Ovary (tissue), 3 donors: ENCODE measurements at regions not wholly inside any gene's neighbourhood (a gene's known extent, or its start where the extent isn't known, plus 50 kb on each side); places are given as distances from the start of the nearest gene placed in this dataset.

ENCODE experiments used
- EP300 ChIP-seq: sonication (generic); formaldehyde crosslinking; IDR thresholded peaks from one replicate; pipeline ENCODE4 v1.6.1; 2017; ENCODE audit warnings: antibody characterized with exemption
- POLR2A ChIP-seq: fragments of 450-650 bp; IDR thresholded peaks from one replicate; pipeline ENCODE4 v1.6.1; 2017; ENCODE audit warnings: antibody characterized with exemption, mild to moderate bottlenecking, moderate library complexity
- TF ChIP-seq, protein P1 (sequence below), 3 donors: fragments of 450-650 bp in 2 of 3; fragments of 200-600 bp in 1 of 3; IDR thresholded peaks; one replicate each; pipeline versions ENCODE4 v1.5.1 to v1.8.0; 2016 to 2022; ENCODE audit warnings: antibody characterized with exemption in 3 of 3, mild to moderate bottlenecking in 1 of 3
- donor health status: DM: no; HTN: no; CAD: no.

DNA sequence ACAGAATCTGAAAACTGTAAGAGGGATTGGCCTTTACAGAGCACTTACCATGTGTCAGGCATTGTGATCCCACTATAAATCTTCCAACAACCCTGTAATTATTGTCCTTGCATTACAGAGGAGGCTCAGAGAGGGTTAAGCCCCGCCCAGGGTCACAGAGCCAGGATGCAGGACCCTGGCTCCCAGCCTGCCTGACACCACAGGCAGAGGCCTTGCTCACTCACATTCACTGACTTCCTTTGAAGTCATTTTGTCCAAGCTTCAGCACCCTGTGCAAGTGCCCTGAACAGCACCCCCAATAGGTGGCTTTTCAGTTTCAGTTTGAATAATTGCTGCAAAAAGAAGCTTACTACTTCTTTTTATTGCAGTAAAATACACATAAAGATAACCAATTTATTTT is 256.8 kb upstream of the NFIA start:
- TF ChIP-seq, protein P1, sequence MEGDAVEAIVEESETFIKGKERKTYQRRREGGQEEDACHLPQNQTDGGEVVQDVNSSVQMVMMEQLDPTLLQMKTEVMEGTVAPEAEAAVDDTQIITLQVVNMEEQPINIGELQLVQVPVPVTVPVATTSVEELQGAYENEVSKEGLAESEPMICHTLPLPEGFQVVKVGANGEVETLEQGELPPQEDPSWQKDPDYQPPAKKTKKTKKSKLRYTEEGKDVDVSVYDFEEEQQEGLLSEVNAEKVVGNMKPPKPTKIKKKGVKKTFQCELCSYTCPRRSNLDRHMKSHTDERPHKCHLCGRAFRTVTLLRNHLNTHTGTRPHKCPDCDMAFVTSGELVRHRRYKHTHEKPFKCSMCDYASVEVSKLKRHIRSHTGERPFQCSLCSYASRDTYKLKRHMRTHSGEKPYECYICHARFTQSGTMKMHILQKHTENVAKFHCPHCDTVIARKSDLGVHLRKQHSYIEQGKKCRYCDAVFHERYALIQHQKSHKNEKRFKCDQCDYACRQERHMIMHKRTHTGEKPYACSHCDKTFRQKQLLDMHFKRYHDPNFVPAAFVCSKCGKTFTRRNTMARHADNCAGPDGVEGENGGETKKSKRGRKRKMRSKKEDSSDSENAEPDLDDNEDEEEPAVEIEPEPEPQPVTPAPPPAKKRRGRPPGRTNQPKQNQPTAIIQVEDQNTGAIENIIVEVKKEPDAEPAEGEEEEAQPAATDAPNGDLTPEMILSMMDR (IDR thresholded peaks at IDR 0.05), result no peak
- TF ChIP-seq POLR2A (no peak), EP300 (no peak)
